ENCODE measurements at regions not wholly inside any gene's neighbourhood (a gene's known extent, or its start where the extent isn't known, plus 50 kb on each side); places are given as distances from the start of the nearest gene placed in this dataset.

DNA sequence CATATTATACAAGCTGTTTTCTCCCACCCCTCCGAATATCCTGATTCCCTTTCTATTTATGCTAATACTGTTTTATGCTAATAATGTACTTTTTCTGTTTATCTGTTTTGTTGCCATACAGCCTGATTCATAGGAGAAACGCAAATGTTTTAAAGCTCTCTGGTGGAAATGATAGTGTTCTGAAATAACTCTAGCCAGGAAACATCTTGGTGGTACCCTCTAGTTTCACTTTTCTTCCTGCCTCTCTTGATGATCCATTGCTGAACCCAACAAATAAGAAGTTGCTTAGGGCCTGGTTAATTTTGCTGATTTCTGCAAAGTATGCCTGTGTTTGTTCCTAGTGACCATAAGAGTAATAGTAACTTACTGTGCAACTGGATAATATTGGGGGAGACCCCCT is 148.4 kb upstream of the KCTD1 start:
- in situ Hi-C loops (cut with MboI; ENCODE audit: low pct_ligation_motif_present in 1 of 4, low pct_unique_long_range_greater_than_20kb in 1 of 4, low sequenced_read_pairs in 3 of 4) = no loop called here
- 40 to 44% methylated on average over 1 to 2 of the region's 2 CpGs for WGBS, 2 donors (ENCODE audit: low coverage in 1 of 2)
- no peak overlapping the region for H3K4me3 ChIP-seq
- DNase-seq = no peak
- TF ChIP-seq EP300 (IDR thresholded peaks at IDR 0.05; ENCODE audit: low read depth) (no peak), POLR2A (IDR thresholded peaks at IDR 0.05) (no peak), POLR2AphosphoS5 (IDR thresholded peaks at IDR 0.05) (no peak)
- H3K27ac ChIP-seq = no peak overlapping the region
- intact Hi-C loops (cut with DNase I; ENCODE audit: low total_unique reads) = no loop called here
- H3K4me1 ChIP-seq = no peaks in the 10 kb centered on the region
- no peaks in the 10 kb centered on the region for H3K36me3 ChIP-seq
- no peaks in the 10 kb centered on the region for H3K27me3 ChIP-seq
- H3K9me3 ChIP-seq = no peaks in the 10 kb centered on the region

DNA sequence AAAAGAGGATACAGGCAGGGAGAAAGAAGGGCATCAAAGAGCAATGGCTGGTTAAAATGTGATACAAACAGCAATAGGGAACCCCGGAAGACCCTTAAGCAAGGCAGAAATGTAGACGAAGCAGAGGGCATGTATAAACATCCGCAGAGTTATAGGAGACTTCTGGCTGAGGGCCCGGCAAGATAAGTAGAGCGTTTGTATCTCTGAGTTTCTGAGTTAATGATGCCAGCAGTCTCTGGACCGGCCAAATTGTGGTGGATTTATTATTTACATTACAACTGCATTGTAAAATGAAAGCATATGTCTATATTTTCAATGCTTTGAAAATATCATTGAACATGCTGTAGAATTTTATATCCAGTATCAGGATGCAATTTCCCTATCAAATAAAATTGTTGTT is 148.0 kb upstream of the KCTD1 start:
- Histone ChIP-seq H3K4me1 (no peaks in the 10 kb centered on the region), H3K27me3 (no peaks in the 10 kb centered on the region), H3K36me3 (no peaks in the 10 kb centered on the region), H3K4me3 (no peak overlapping the region), H3K9me3 (no peaks in the 10 kb centered on the region), H3K27ac (no peak overlapping the region)
- DNase-seq = no peak
- in situ Hi-C loops (cut with MboI; ENCODE audit: low pct_ligation_motif_present in 1 of 4, low pct_unique_long_range_greater_than_20kb in 1 of 4, low sequenced_read_pairs in 3 of 4) (no loop called here), intact Hi-C loops (cut with DNase I; ENCODE audit: low total_unique reads) (no loop called here)
- WGBS, 2 donors (ENCODE audit: low coverage in 1 of 2) = 26 to 33% methylated on average over 4 to 6 of the region's 6 CpGs
- TF ChIP-seq POLR2AphosphoS5 (IDR thresholded peaks at IDR 0.05) (no peak), EP300 (IDR thresholded peaks at IDR 0.05; ENCODE audit: low read depth) (no peak), POLR2A (IDR thresholded peaks at IDR 0.05) (no peak)
- TF ChIP-seq, protein P1, sequence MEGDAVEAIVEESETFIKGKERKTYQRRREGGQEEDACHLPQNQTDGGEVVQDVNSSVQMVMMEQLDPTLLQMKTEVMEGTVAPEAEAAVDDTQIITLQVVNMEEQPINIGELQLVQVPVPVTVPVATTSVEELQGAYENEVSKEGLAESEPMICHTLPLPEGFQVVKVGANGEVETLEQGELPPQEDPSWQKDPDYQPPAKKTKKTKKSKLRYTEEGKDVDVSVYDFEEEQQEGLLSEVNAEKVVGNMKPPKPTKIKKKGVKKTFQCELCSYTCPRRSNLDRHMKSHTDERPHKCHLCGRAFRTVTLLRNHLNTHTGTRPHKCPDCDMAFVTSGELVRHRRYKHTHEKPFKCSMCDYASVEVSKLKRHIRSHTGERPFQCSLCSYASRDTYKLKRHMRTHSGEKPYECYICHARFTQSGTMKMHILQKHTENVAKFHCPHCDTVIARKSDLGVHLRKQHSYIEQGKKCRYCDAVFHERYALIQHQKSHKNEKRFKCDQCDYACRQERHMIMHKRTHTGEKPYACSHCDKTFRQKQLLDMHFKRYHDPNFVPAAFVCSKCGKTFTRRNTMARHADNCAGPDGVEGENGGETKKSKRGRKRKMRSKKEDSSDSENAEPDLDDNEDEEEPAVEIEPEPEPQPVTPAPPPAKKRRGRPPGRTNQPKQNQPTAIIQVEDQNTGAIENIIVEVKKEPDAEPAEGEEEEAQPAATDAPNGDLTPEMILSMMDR (IDR thresholded peaks at IDR 0.05) = no peak

DNA sequence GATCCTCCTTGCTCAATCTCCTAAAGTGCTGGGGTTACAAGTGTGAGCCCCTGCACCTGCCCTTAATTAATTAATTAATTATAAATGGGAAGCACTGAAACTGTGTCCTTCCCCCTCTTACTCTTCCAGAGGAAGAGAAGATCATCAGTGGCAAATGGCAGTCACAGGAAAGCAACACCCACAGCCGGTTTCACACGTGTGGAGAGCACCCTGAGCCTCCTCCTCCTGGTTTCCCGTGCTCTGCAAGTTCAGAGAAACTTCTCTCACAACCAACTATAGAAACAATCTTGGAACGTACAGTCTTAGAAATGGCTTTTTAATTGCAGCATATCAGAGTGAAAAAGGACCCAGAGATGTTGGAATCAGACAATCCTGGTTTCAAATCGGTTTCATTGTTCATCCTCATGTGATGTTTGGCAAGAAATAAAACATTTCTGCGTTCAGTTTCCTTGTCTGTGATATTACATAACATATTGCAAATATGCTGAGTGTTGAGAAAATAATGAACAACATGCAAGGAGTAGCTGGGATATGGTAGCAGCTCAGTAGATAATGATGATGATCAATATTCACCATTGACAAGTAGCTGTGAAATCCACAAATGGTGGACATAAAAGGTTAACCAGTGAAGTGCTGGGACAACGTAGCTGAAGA is 141.0 kb upstream of the KCTD1 start:
- in situ Hi-C loops (cut with MboI; ENCODE audit: low pct_ligation_motif_present in 1 of 4, low pct_unique_long_range_greater_than_20kb in 1 of 4, low sequenced_read_pairs in 3 of 4) (no loop called here), intact Hi-C loops (cut with DNase I; ENCODE audit: low total_unique reads) (no loop called here)
- Histone ChIP-seq H3K27ac (no peak overlapping the region), H3K36me3 (no peaks in the 10 kb centered on the region), H3K4me3 (no peak overlapping the region), H3K27me3 (no peaks in the 10 kb centered on the region), H3K9me3 (no peaks in the 10 kb centered on the region), H3K4me1 (no peaks in the 10 kb centered on the region)
- 46 to 58% methylated on average over 5 to 7 of the region's 7 CpGs for WGBS, 2 donors (ENCODE audit: low coverage in 1 of 2)
- TF ChIP-seq, protein P1 (IDR thresholded peaks at IDR 0.05) = no peak
- TF ChIP-seq POLR2A (IDR thresholded peaks at IDR 0.05) (no peak), POLR2AphosphoS5 (IDR thresholded peaks at IDR 0.05) (no peak), EP300 (IDR thresholded peaks at IDR 0.05; ENCODE audit: low read depth) (no peak)
- DNase-seq = no peak

DNA sequence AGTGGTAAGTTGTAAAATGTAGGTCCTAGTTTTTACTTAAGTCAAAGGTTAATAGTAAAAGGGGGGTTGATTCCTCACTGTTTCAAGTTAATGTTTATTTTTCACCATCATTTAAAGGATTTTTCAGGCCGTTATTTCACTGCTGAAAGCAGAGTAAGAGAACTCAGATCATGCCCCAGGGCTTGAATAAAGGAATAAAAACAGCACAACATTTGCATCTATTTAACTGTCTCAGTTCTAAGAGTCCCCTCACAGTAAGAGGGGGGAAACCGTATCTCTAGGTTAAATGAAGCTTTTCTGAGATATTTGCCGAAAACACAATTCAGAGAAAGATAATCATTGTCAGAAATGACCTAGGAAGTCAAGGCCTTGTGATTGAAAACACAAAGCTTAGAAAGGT is 138.2 kb upstream of the KCTD1 start:
- DNase-seq = no peak
- in situ Hi-C loops (cut with MboI; ENCODE audit: low pct_ligation_motif_present in 1 of 4, low pct_unique_long_range_greater_than_20kb in 1 of 4, low sequenced_read_pairs in 3 of 4) = no loop called here
- Histone ChIP-seq H3K9me3 (no peaks in the 10 kb centered on the region), H3K36me3 (no peaks in the 10 kb centered on the region), H3K27ac (no peak overlapping the region), H3K4me3 (no peak overlapping the region), H3K4me1 (no peaks in the 10 kb centered on the region), H3K27me3 (no peaks in the 10 kb centered on the region)
- intact Hi-C loops (cut with DNase I; ENCODE audit: low total_unique reads) = no loop called here
- 67 to 73% methylated on average over 1 to 3 of the region's 3 CpGs for WGBS, 2 donors (ENCODE audit: low coverage in 1 of 2)
- TF ChIP-seq, protein P1 (IDR thresholded peaks at IDR 0.05) = no peak
- no peak for TF ChIP-seq POLR2A (IDR thresholded peaks at IDR 0.05)
- TF ChIP-seq POLR2AphosphoS5 (IDR thresholded peaks at IDR 0.05) = no peak
- TF ChIP-seq EP300 (IDR thresholded peaks at IDR 0.05; ENCODE audit: low read depth) = no peak
